ENCODE measurements at regions not wholly inside any gene's neighbourhood (a gene's known extent, or its start where the extent isn't known, plus 50 kb on each side); places are given as distances from the start of the nearest gene placed in this dataset.

DNA sequence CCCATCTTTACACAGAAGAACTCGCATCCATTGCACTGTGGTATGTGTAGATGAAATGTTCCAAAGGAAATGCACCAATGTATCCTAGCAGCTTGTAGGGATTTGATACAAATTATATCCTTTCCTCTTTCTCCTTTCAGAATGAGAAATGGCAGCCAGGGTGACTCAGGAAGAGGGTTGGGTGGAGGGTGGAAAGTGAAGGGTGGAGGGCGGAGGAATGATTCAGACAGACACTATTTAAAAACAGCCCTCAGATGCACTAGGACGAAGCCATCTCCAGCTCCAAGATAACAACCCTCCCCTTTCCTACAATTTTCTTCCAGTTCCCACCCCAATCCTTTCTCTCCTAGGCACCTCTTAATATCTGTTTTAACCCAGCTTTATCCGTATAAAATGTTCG, 96.2 kb upstream of the STK39 start (continued):
- TF ChIP-seq, protein P1, sequence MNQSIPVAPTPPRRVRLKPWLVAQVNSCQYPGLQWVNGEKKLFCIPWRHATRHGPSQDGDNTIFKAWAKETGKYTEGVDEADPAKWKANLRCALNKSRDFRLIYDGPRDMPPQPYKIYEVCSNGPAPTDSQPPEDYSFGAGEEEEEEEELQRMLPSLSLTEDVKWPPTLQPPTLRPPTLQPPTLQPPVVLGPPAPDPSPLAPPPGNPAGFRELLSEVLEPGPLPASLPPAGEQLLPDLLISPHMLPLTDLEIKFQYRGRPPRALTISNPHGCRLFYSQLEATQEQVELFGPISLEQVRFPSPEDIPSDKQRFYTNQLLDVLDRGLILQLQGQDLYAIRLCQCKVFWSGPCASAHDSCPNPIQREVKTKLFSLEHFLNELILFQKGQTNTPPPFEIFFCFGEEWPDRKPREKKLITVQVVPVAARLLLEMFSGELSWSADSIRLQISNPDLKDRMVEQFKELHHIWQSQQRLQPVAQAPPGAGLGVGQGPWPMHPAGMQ (IDR thresholded peaks at IDR 0.05; ENCODE audit: borderline replicate concordance), result no peak
- TF ChIP-seq ZNF274 (IDR thresholded peaks at IDR 0.05; ENCODE audit: insufficient read depth, insufficient read length), result no peak
- no peak for TF ChIP-seq TCF3 (IDR thresholded peaks at IDR 0.05; ENCODE audit: borderline replicate concordance, insufficient read depth, low read depth, low read length)
- TF ChIP-seq SMAD5 (IDR thresholded peaks at IDR 0.05; ENCODE audit: low read depth), result no peak
- TF ChIP-seq SP1 (IDR thresholded peaks at IDR 0.05; ENCODE audit: low read depth, low read length), result no peak

DNA sequence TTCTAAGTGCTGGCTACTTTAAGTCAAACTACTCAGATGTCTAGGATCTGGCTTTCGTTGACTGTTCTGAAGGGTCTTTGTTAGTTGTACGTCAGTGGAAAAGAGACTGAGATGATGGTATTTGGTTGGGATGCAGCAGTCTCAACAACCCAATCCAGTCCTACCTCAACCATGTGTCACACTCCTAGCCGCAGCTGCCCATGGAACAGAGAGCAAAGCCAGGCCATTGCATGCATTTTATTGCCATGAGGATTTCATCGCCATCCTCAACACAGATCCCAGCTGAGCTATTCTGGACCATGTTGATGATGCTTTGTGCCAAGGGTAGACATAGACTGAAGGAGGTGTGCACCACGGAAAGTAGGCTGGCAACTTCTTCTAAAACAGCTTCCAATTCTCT, 97.3 kb upstream of the STK39 start:
- H3K79me2 ChIP-seq (ENCODE audit: control insufficient read depth, insufficient read depth, low read length), result no peaks in the 10 kb centered on the region
- in situ Hi-C loops (cut with MboI), result loop anchor here (5.0 kb wide), 3 partner anchors 358 to 568 kb away; no protein-coding TSS in a partner anchor
- no peak overlapping the region for H2AFZ ChIP-seq (ENCODE audit: control insufficient read depth, low read depth, low read length)
- 59% methylated on average over 5 of the region's 5 CpGs for WGBS (ENCODE audit: insufficient coverage, insufficient replicate concordance, low lambda C conversion rate, missing lambda C conversion rate)
- SMC1A ChIA-PET (ENCODE audit: uncharacterized antibody, unreplicated experiment), result interaction anchor here (1.5 to 1.7 kb wide), 2 partner anchors 362 to 415 kb away, joined by 4 to 5 read pairs; no protein-coding TSS in a partner anchor
- H3K4me3 ChIP-seq, result no peak overlapping the region
- no peak for FAIRE-seq
- no peak for ATAC-seq
- CTCF ChIA-PET, result interaction anchor here (0.7 to 1.6 kb wide), 6 partner anchors 12 to 416 kb away, joined by 3 to 7 read pairs (median 4); no protein-coding TSS in a partner anchor
- H4K20me1 ChIP-seq (ENCODE audit: control insufficient read depth, insufficient read depth), result no peaks in the 10 kb centered on the region
- intact Hi-C loops (cut with micrococcal nuclease; ENCODE audit: unreplicated experiment), result loop anchor here (5.0 kb wide), 1 partner anchor 268 kb away; no protein-coding TSS in a partner anchor
- POLR2A ChIA-PET, result no interaction called here
- peaks cover 9% of the 10 kb centered on the region for H3K4me1 ChIP-seq (ENCODE audit: control insufficient read depth, insufficient read depth, low read length)
- no peak overlapping the region for H3K27ac ChIP-seq (ENCODE audit: control insufficient read depth, insufficient read depth)
- no peak for DNase-seq (ENCODE audit: low read depth, low spot score)
- H3K4me2 ChIP-seq (ENCODE audit: control insufficient read depth, insufficient read depth), result no peak overlapping the region
- no peaks in the 10 kb centered on the region for H3K36me3 ChIP-seq (ENCODE audit: control insufficient read depth in 2 of 2, insufficient read depth in 2 of 2, low read length in 1 of 2)
- H3K9me3 ChIP-seq (replicated peaks; ENCODE audit: control insufficient read depth, insufficient read depth, low read length), result peaks cover 1% of the 10 kb centered on the region; the same call in 2 of the 3 replicates
- RAD21 ChIA-PET (ENCODE audit: unreplicated experiment), result no interaction called here
- BruUV-seq (replicated peaks), result no TSS peak
- no peak overlapping the region for H3K9ac ChIP-seq (ENCODE audit: control insufficient read depth, insufficient read depth, low read length)
- peaks cover 0 to 10% of the 10 kb centered on the region in 2 experiments; a peak in 1 of 4 replicates for H3K27me3 ChIP-seq (replicated peaks in 1 of 2; ENCODE audit: control insufficient read depth in 2 of 2, insufficient read depth in 2 of 2, low read length in 1 of 2)
- no peak for TF ChIP-seq NFXL1 (IDR thresholded peaks at IDR 0.05; ENCODE audit: borderline replicate concordance)
- TF ChIP-seq BMI1 (IDR thresholded peaks at IDR 0.05; ENCODE audit: borderline replicate concordance), result no peak
- TF ChIP-seq, protein P2, sequence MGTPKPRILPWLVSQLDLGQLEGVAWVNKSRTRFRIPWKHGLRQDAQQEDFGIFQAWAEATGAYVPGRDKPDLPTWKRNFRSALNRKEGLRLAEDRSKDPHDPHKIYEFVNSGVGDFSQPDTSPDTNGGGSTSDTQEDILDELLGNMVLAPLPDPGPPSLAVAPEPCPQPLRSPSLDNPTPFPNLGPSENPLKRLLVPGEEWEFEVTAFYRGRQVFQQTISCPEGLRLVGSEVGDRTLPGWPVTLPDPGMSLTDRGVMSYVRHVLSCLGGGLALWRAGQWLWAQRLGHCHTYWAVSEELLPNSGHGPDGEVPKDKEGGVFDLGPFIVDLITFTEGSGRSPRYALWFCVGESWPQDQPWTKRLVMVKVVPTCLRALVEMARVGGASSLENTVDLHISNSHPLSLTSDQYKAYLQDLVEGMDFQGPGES (IDR thresholded peaks at IDR 0.05), result no peak
- TF ChIP-seq RAD51 (IDR thresholded peaks at IDR 0.05), result no peak
- no peak for TF ChIP-seq ZNF207 (IDR thresholded peaks at IDR 0.05; ENCODE audit: borderline replicate concordance)
- TF ChIP-seq RFX5 (IDR thresholded peaks at IDR 0.05; ENCODE audit: low read depth, low read length), result no peak
- TF ChIP-seq E4F1 (IDR thresholded peaks at IDR 0.05; ENCODE audit: borderline replicate concordance, partially characterized antibody), result no peak
- no peak for TF ChIP-seq ZNF217 (IDR thresholded peaks at IDR 0.05)
- no peak for TF ChIP-seq CBX3 (IDR thresholded peaks at IDR 0.05; ENCODE audit: borderline replicate concordance, low read depth)
- TF ChIP-seq ETV6 (conservative IDR thresholded peaks at IDR 0.05 in 1 of 2, IDR thresholded peaks at IDR 0.05 in 1 of 2; ENCODE audit: borderline replicate concordance in 1 of 2, low read depth in 1 of 2), result no peak
- no peak for TF ChIP-seq PML (IDR thresholded peaks at IDR 0.05; ENCODE audit: low read length)
- TF ChIP-seq, protein P1 (IDR thresholded peaks at IDR 0.05; ENCODE audit: borderline replicate concordance), result no peak
- TF ChIP-seq NFYA (IDR thresholded peaks at IDR 0.05; ENCODE audit: borderline replicate concordance, low read depth, low read length), result no peak
- no peak for TF ChIP-seq TCF12 (IDR thresholded peaks at IDR 0.05; ENCODE audit: low read depth, low read length)
